ENCODE measurements at regions not wholly inside any gene's neighbourhood (a gene's known extent, or its start where the extent isn't known, plus 50 kb on each side); places are given as distances from the start of the nearest gene placed in this dataset.

- no peak for TF ChIP-seq E2F6 (IDR thresholded peaks at IDR 0.05)
- no peak for TF ChIP-seq MAX (IDR thresholded peaks at IDR 0.05)
- TF ChIP-seq CREB1 (IDR thresholded peaks at IDR 0.05) = no peak
- no peak for TF ChIP-seq SRF (IDR thresholded peaks at IDR 0.05; ENCODE audit: low read depth, low read length)
- no peak for TF ChIP-seq SUZ12 (IDR thresholded peaks at IDR 0.05; ENCODE audit: low read length)
- TF ChIP-seq TAF1 (IDR thresholded peaks at IDR 0.05; ENCODE audit: low read depth, low read length) = no peak
- no peak for TF ChIP-seq EP300 (IDR thresholded peaks at IDR 0.05; ENCODE audit: borderline replicate concordance in 1 of 2, low read depth in 2 of 2, low read length in 2 of 2)
These were observed 139.7 kb upstream of the TBL1XR1 start (continued) for GRCh38 chr3:177336873-177337450.
